Muscle of back (tissue), 3 donors: ENCODE measurements at regions not wholly inside any gene's neighbourhood (a gene's known extent, or its start where the extent isn't known, plus 50 kb on each side); places are given as distances from the start of the nearest gene placed in this dataset.

Source experiments
- DNase-seq, 3 donors: peaks; one replicate each; pipeline versions ENCODE4 v3.0.0 to v3.0.0-alpha.2; 2013

GRCh38 chr18:41754332-41754731, 200.7 kb upstream of the PIK3C3 start:
- no peak for DNase-seq

GRCh38 chr18:41753826-41754225, 201.2 kb upstream of the PIK3C3 start:
- DNase-seq, result no peak

DNA sequence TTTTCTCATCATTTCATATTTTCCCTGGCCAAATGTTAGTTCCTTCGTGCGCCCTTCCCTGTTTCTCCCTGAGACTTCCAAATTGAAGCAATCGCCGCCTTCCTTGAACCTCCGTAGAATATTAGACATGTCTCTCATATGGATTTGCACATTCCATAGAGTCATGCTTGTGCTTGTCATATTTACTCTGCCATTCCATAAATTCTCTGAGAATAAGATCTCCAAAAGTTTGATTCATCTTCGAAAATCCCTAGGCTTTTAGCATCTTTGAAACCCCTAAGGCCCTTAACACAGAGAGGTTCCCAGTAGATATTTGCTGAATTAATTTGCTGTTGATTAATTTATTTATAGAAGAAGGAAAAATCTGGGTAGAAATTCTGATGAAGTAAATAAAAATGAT, 202.2 kb upstream of the PIK3C3 start:
- no peak for DNase-seq

DNA sequence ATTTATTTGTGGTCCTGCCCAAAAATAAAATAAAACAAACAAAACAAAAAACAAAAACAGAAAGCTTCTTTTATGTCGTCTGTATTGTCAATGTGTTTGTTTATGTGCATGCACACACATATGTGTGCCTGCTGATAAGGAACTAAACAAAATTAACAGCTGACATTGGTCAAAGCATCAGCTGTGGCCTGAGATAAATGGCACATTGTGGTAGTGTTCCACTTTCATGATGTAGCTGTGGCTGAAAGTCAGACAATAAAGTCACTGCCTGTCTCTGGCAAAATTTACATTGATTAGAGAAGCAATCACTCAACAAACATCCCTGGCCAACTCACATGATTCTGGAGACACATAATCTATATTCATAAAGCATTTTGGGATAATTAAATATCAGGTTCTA, 203.4 kb upstream of the PIK3C3 start:
- DNase-seq, result no peak

GRCh38 chr18:41751161-41751560, 203.9 kb upstream of the PIK3C3 start:
- no peak for DNase-seq

GRCh38 chr18:41747723-41748242, 207.3 kb upstream of the PIK3C3 start:
- DNase-seq, result no peak

DNA sequence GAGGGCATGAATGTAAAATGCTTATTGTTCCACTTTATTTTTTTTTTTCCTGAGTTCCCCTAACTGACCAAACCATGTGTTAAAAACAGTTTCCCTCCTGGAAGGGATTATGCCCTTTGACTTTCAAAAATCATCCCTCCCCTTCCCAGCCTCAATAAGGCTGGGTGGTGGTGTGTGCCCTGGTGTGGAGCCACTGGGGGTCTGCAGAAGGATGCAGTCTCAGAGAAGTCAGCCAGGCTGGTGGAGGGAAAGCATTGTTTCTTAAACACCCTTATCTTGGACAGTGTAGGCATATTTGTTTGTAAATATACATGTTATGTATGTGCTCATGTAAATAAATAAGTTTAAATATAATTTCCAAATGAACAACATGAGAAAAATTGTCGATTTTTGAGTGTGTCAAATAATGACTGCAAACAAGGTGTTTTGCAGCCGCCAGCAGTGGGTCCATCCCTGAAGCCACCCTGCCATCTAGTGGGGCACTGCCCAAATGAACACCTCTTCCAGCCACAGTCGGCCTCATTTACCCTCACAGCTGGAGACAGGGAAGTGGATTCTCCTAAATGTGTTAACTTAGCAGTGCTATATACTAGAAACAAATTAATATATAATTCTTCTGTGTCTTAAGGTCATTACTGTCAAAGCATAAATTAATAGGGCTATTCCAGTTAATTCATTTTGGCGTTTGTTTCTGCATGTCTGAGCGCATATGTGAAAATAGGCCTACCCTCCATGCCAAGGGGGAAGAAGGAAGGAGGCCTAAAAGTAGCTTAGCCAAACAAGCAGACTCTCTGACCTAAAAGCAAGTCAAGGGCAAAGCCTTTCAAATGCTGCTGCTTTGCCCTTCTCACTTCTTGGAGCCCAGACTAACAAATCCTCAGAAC, 209.6 kb upstream of the PIK3C3 start:
- peak; percentile 10 to 56 (median 26) for DNase-seq

- DNase-seq, result peak in 1 of 3 donors; percentile 13
Observed at GRCh38 chr18:41744421-41745030, 210.5 kb upstream of the PIK3C3 start.

GRCh38 chr18:41737218-41737617, 217.8 kb upstream of the PIK3C3 start:
- no peak for DNase-seq

DNA sequence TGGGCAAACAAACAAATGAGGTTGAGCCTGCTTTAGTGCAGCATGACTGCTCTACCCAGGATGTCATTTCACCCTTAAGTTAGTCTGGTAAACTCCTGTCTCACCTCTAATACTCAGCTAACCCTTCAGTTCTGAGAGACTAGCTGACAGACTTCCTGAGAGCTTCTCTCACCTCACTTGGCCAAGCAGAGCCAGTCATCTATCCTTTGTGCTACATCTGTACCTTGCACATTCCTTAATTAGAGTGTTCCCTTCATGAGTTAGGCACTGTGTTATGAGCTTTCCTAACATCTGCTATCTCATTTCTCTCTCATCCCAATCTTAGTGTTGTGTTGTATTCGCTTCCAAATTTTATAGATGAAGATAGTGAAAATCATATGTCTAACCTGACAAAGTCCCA, 220.1 kb upstream of the PIK3C3 start:
- no peak for DNase-seq

DNA sequence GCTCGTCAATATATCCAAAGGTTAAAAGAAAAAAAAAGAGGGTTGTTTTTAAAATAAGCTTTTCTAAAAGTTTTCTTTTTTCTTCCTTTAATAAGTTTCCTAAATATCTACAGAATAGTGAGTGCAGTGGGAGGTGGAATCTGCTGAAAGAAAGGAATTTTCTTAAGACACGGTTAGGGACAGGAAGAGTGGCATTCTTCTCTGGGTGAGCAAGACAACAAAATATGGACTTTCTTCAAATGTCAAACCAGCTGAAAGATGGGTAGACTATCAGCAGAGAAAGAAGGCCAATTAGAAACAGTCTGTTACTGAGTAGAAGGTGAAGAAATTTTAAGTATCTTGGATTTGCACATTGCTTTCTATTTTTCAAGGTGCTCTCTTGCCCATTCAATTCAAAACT, 222.7 kb upstream of the PIK3C3 start:
- no peak for DNase-seq

DNA sequence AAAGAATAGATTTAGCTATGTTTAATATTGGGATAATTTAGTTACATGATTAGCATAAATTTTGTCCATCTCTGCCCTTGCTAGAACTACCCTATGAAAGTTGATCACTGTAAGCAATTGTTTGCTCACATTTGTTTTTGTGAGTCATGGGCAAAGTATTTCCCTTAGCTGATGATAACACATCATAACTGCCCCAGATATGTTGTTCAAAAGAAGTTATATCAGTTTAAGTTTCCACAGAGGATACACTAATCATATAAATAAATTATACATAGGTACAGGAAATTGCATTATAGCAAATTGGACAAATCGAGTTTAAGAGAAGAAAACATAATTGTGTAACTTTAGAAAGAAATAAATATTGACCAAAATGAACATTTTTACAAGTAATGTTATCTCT, 223.2 kb upstream of the PIK3C3 start:
- no peak for DNase-seq

DNA sequence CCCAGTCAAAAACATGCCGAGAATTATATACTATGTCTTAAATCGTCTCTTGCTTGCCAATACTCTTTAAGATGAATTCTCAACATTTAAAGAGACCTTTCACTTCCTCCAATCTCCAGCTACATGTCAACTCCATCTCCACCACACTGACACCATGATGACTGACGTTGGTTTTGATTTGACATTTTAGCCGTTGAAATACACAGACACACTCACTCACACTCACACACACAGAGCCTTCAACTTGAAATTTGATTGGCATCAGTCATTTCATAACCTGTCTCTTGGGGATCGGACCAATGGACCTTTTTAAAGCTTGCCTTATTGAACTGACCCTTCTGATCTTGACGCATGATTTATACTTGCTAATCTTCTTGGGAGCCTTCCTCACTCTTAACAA, 230.8 kb upstream of the PIK3C3 start:
- DNase-seq, result no peak

DNA sequence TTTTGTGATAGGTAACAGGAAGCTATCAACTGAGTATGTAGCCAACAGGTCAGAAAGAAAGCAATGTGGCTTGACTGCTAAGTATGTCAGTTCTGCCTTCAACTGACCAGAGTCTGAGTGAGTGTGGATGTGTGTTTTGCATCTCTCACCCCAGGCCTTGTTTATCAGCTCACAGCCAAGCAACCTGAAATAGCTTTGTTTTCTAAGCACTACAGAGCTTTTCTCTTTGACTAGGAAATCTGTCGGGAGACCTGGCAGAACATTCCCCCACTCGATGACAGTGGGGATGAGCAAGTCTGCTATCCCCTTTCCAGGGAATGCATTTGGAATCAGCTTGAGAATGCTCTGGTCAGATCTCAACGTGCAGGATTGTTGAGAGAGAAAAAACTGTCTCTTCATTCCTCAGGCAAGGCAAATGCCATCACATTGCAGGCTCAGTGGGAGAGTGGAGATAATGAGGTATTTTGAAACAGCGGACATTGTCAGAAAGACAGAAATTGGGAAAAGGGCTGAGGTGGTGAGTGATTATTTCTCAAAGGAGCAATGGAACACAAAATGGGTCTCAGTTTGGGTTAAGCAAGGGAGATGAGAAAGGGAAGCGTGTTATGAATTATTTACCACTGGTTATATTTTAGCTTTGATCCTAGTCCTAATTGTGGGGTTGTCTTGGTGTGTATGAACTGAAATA, 233.8 kb upstream of the PIK3C3 start:
- DNase-seq, result no peak

- DNase-seq, result no peak
Observed at GRCh38 chr18:41720226-41720625, 234.8 kb upstream of the PIK3C3 start.

DNA sequence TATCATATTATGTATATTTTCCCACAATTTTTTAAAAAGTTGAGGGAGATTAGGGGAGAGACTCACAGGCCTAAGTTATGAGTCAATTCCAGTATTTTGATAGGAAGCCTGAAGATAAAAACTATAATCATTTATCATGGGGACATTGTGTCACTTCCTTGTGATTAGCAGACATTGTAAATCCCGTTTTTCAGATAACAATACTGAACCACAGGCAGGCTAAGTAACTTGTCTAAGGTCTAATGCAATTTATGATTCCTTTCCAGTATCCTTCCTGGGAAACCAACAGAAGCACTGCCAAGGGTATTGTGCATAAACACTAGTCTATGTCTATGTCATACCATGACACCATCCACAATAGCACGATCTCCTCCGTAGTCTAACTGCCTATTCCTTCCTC, 235.2 kb upstream of the PIK3C3 start:
- DNase-seq, result no peak

- DNase-seq, result no peak
Observed at GRCh38 chr18:41714872-41715271, 240.2 kb upstream of the PIK3C3 start.

DNA sequence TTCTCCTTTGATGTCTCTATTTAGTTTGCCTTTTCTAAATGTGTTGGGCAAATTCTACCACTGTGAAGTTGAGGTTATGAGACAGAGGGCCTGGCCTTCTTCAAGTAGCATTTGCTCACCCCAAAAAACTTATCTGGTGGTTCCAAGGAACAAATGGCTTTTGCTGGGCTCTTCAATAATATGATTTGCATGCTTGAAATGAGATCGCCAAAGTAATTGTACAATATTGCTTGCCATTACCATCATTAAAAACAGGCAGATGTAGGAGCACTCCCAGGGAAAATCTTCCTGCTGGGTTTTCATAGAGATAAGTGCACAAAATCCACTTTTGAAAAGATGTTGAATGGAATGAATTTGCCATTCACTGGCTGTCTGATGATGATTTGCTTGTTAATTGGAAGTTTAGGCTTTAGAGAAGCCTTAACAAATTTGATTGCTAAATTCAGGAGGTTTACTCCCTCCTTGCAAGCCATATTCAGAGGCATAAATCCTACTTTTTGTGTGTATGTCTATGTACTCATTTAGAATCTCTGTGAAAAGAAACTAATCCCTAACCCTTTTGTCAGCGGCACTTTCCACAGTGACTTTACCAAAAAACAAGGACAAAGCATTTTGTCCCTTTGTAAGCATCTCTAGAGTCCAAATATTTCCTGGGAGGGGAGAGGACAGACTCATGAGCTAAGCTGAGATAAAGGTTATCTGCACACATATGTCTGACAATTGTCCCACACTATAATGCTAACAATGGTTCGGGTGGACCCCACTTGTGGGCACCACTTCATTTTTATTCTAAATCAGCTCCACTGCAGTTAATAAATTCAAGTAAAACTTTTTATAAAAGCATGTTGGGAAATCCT, 240.8 kb upstream of the PIK3C3 start:
- DNase-seq, result no peak

DNA sequence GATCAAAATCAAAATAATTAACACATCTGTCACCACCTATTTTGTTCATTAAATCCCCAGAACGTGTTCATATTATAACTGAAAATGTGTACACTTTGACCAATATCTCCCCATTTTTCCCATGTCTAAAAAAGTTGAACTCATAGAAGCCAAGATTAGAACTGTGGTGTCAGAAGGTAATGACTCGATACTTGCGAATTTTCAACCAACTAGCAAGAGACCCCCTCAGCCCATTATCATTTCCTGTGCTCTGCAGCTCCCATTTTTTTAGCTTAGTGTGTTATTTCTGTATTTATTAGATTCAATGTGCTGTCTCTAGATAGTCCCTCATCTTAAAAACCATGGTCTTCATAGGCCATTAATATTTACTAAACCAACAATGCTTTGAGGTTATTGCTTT, 248.7 kb upstream of the PIK3C3 start:
- DNase-seq, result no peak

DNA sequence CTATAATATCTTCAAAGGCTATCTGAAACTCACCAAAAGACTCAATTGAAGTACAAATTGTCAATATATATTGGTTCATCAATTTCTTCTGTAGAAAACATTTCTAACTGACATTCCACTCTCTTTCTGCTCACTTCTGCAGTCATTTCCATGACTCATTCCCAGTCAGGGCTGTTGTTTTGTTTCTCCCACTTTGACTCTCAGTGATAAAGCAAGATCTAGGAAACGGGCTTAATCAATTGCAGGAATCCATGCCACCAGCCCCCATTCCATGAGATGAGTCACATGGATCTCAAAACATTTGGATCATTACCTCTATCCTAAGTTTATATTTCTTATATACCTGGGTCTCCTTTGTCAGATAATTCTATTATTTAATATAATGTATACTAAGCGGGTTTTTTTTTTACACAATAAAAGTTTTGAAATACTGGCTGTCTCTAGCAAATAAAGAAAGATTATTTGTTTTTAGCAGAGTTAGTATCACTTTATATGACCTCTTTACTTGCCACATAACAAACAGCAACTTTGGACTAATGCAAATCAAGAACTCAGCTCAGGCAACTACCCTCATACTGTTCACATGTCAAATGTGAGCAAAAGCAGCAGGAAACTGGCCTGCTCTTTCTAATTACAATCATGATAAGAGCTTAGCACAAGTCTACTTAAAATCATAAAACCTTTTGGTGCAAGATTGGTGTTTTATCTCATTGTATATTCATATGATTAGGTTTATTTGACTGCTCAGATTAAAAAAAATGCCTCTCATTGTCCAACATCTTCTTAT, 251.1 kb upstream of the PIK3C3 start:
- DNase-seq, result peak in 1 of 3 donors; percentile 35

GRCh38 chr18:41700416-41700815, 254.6 kb upstream of the PIK3C3 start:
- peak in 2 of 3 donors; percentile 25 to 50 for DNase-seq
